ENCODE measurements at regions not wholly inside any gene's neighbourhood (a gene's known extent, or its start where the extent isn't known, plus 50 kb on each side); places are given as distances from the start of the nearest gene placed in this dataset.

DNA sequence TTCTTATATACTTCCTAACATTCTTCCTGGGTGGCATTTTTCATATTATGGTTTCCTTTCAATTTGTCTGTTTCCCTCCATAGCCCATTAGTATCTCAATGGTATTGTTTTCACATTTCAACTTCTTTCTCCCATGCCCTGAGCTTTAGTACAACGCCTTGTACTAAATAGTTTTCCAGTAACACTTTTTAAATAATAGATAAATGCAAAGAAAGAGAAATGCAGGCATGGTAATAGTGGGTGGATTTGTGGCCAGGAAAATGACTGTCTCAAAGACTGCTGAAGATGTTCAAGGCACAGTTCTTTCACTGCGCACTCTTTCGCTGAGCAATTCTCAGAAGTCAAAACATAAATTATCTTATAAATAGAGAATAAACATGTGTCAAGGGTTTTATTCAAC, 145.1 kb downstream of the LCA5 start:
- no peak overlapping the region for H3K27ac ChIP-seq
- TF ChIP-seq, protein P1, sequence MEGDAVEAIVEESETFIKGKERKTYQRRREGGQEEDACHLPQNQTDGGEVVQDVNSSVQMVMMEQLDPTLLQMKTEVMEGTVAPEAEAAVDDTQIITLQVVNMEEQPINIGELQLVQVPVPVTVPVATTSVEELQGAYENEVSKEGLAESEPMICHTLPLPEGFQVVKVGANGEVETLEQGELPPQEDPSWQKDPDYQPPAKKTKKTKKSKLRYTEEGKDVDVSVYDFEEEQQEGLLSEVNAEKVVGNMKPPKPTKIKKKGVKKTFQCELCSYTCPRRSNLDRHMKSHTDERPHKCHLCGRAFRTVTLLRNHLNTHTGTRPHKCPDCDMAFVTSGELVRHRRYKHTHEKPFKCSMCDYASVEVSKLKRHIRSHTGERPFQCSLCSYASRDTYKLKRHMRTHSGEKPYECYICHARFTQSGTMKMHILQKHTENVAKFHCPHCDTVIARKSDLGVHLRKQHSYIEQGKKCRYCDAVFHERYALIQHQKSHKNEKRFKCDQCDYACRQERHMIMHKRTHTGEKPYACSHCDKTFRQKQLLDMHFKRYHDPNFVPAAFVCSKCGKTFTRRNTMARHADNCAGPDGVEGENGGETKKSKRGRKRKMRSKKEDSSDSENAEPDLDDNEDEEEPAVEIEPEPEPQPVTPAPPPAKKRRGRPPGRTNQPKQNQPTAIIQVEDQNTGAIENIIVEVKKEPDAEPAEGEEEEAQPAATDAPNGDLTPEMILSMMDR (conservative IDR thresholded peaks at IDR 0.05) = no peak

GRCh38 chr6:79391480-79391879, 145.8 kb downstream of the LCA5 start:
- no peak overlapping the region for H3K27ac ChIP-seq
- TF ChIP-seq, protein P1 (conservative IDR thresholded peaks at IDR 0.05) = no peak

DNA sequence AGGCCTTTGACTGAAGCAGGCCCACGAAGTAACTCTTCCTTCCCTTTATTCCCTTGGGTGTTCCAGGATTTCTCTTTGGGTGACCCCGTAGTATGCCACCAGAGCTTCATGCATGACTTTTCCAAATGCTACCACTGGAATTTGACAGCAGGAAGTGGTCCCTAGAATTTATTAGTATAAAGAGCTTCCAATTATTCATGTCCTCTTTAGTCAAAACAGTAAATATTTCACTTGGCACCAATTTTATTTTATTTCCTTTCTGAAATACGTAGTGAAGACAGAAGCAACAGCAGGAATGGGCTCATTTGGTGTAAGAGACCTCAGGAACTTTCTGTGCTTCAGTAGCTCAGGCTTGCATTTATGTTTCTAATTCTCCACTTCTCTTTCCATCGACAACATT, 151.3 kb downstream of the LCA5 start:
- no peak overlapping the region for H3K27ac ChIP-seq
- TF ChIP-seq, protein P1 (conservative IDR thresholded peaks at IDR 0.05) = no peak

- TF ChIP-seq, protein P1 (conservative IDR thresholded peaks at IDR 0.05) = no peak
Observed at GRCh38 chr6:79385333-79385732, 150.9 kb upstream of the HMGN3 start.

DNA sequence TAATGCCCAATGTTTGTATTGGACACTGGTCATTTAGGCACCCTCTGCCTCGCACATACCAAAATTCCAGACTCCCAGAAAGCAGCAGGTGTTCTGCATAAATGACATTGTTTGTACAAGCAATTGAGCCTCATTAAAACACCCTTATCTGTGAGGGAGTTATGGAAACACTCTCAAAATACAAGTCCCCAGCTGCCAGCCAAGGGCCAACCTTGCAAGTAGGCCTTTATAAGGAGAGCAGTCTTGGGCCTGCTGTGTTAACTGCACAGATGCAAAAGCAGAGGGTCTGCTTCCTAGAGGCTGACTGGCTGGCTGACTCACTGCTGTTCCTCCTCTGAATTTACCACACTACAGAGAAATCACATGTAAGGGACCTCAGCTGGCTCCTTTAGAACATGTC, 150.4 kb upstream of the HMGN3 start:
- TF ChIP-seq, protein P1 (conservative IDR thresholded peaks at IDR 0.05) = no peak
- H3K27ac ChIP-seq = no peak overlapping the region

More at GRCh38 chr6:79385333-79385732, 150.9 kb upstream of the HMGN3 start:
- no peak overlapping the region for H3K27ac ChIP-seq

- no peak overlapping the region for H3K27ac ChIP-seq
- TF ChIP-seq, protein P1 (conservative IDR thresholded peaks at IDR 0.05) = no peak
Observed at GRCh38 chr6:79378957-79379356, 144.5 kb upstream of the HMGN3 start.

- no peak overlapping the region for H3K27ac ChIP-seq
- TF ChIP-seq, protein P1 (conservative IDR thresholded peaks at IDR 0.05) = no peak
Observed at GRCh38 chr6:79377888-79378348, 143.4 kb upstream of the HMGN3 start.

Data from VCaP (cell line).